H1 (cell line): ENCODE measurements at regions not wholly inside any gene's neighbourhood (a gene's known extent, or its start where the extent isn't known, plus 50 kb on each side); places are given as distances from the start of the nearest gene placed in this dataset.

ENCODE experiments used
- BRCA1 ChIP-seq: IDR thresholded peaks from 2 replicates; pipeline ENCODE4 v1.6.1; 2012; ENCODE audit warnings: low read depth, low read length, improper control_type of control experiment
- EP300 ChIP-seq, 2 experiments: IDR thresholded peaks; 1 replicate in 1 of 2; 2 replicates in 1 of 2; pipeline ENCODE4 v1.6.1; 2011 to 2012; ENCODE audit warnings: low read depth in 2 of 2, low read length in 2 of 2, mild to moderate bottlenecking in 2 of 2, borderline replicate concordance in 1 of 2, inconsistent platforms in 1 of 2, moderate library complexity in 1 of 2
- EZH2 ChIP-seq: fragments of 200-600 bp; sonication (generic); IDR thresholded peaks from 2 replicates; pipeline ENCODE4 v1.7.1; 2012; ENCODE audit warnings: low read depth, mild to moderate bottlenecking, moderate library complexity, low read length, inconsistent platforms; ENCODE audit not compliant: severe bottlenecking
- GABPA ChIP-seq: IDR thresholded peaks from 2 replicates; pipeline ENCODE4 v1.6.1; 2011; ENCODE audit warnings: mild to moderate bottlenecking, low read length, moderate library complexity, borderline replicate concordance; ENCODE audit not compliant: insufficient read depth
- GTF2F1 ChIP-seq: IDR thresholded peaks from 2 replicates; pipeline ENCODE4 v1.6.1; 2012; ENCODE audit warnings: low read depth, low read length, improper control_type of control experiment, borderline replicate concordance
- PHF8 ChIP-seq: fragments of 200-600 bp; sonication (generic); conservative IDR thresholded peaks from 2 replicates; pipeline ENCODE4 v1.7.1; 2012; ENCODE audit warnings: low read depth, mild to moderate bottlenecking, inconsistent platforms, low read length, moderate library complexity
- POLR2A ChIP-seq, 2 experiments: IDR thresholded peaks; 1 replicate in 1 of 2; 2 replicates in 1 of 2; pipeline ENCODE4 v1.6.1; 2011; ENCODE audit warnings: low read depth in 2 of 2, low read length in 2 of 2, mild to moderate bottlenecking in 2 of 2; ENCODE audit errors: control extremely low read depth in 1 of 2
- SAP30 ChIP-seq: fragments of 300-600 bp; sonication (generic); IDR thresholded peaks from 2 replicates; pipeline ENCODE4 v1.7.1; 2012; ENCODE audit warnings: low read length, moderate library complexity, mild to moderate bottlenecking, inconsistent platforms; ENCODE audit not compliant: insufficient read depth, insufficient replicate concordance
- SIX5 ChIP-seq: IDR thresholded peaks from 2 replicates; pipeline ENCODE4 v1.6.1; 2011; ENCODE audit warnings: mild to moderate bottlenecking, low read depth, low read length
- SP1 ChIP-seq: IDR thresholded peaks from 2 replicates; pipeline ENCODE4 v1.6.1; 2011; ENCODE audit warnings: low read depth, low read length
- TAF1 ChIP-seq: IDR thresholded peaks from 2 replicates; pipeline ENCODE4 v1.6.1; 2011; ENCODE audit warnings: mild to moderate bottlenecking, low read depth, low read length
- ZNF274 ChIP-seq: IDR thresholded peaks from 2 replicates; pipeline ENCODE4 v1.7.0; 2012; ENCODE audit warnings: low read length, borderline replicate concordance; ENCODE audit errors: extremely low read depth
- TF ChIP-seq, protein P1 (sequence below), 3 experiments: IDR thresholded peaks; 1 replicate in 2 of 3; 2 replicates in 1 of 3; pipeline versions ENCODE4 v1.5.1 to v1.6.1; 2011; ENCODE audit warnings: low read length in 3 of 3, mild to moderate bottlenecking in 3 of 3, inconsistent platforms in 2 of 3, low read depth in 1 of 3, moderate library complexity in 1 of 3; ENCODE audit not compliant: insufficient read depth in 1 of 3; ENCODE audit errors: control extremely low read depth in 1 of 3
- TF ChIP-seq, protein P2 (sequence below): IDR thresholded peaks from 2 replicates; pipeline ENCODE4 v1.6.1; 2012; ENCODE audit warnings: inconsistent platforms

DNA sequence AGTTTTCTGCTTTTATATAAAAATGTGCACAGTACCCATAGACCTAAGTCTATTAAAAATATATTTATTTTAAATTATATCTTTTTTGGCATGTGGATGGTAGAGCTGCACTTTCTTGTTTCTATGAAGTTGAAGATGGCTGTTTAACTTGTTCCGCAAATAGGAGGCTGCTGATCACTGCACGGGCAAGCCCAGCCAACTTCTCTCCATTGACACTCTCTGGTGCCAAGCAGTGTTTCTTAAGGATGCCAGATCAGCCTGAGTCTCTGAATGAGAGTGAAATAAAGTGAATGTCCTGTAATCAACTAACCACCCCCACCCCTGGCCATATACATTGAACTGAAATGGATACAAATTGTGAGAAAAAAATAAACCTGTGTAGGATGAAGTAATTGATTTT, 202.9 kb upstream of the KLHL1 start:
- TF ChIP-seq EP300 (IDR thresholded peaks at IDR 0.05; ENCODE audit: borderline replicate concordance in 1 of 2, low read depth in 2 of 2, low read length in 2 of 2) (no peak), EZH2 (no peak), BRCA1 (no peak), POLR2A (IDR thresholded peaks at IDR 0.05; ENCODE audit: control extremely low read depth in 1 of 2, low read depth in 2 of 2, low read length in 2 of 2) (no peak), SIX5 (no peak), GABPA (no peak), GTF2F1 (no peak), SAP30 (no peak), SP1 (no peak), PHF8 (no peak), ZNF274 (no peak), TAF1 (no peak)
- TF ChIP-seq, protein P1, sequence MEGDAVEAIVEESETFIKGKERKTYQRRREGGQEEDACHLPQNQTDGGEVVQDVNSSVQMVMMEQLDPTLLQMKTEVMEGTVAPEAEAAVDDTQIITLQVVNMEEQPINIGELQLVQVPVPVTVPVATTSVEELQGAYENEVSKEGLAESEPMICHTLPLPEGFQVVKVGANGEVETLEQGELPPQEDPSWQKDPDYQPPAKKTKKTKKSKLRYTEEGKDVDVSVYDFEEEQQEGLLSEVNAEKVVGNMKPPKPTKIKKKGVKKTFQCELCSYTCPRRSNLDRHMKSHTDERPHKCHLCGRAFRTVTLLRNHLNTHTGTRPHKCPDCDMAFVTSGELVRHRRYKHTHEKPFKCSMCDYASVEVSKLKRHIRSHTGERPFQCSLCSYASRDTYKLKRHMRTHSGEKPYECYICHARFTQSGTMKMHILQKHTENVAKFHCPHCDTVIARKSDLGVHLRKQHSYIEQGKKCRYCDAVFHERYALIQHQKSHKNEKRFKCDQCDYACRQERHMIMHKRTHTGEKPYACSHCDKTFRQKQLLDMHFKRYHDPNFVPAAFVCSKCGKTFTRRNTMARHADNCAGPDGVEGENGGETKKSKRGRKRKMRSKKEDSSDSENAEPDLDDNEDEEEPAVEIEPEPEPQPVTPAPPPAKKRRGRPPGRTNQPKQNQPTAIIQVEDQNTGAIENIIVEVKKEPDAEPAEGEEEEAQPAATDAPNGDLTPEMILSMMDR (IDR thresholded peaks at IDR 0.05; ENCODE audit: control extremely low read depth in 1 of 3, insufficient read depth in 1 of 3, low read depth in 1 of 3, low read length in 3 of 3): no peak
- TF ChIP-seq, protein P2, sequence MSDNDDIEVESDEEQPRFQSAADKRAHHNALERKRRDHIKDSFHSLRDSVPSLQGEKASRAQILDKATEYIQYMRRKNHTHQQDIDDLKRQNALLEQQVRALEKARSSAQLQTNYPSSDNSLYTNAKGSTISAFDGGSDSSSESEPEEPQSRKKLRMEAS: no peak
